Chondrocyte (in vitro differentiated cells): ENCODE measurements at regions not wholly inside any gene's neighbourhood (a gene's known extent, or its start where the extent isn't known, plus 50 kb on each side); places are given as distances from the start of the nearest gene placed in this dataset.

ENCODE experiments used
- DNase-seq: peaks from one replicate; pipeline ENCODE4 v3.0.0; 2021; ENCODE audit warnings: mixed read lengths, low spot score
- H3K27ac Mint-ChIP-seq: one replicate; pipeline ENCODE4 v1.8.0; 2021; ENCODE audit warnings: mild to moderate bottlenecking, moderate library complexity, mixed read lengths; ENCODE audit not compliant: unreplicated experiment
- H3K27me3 Mint-ChIP-seq: 2 replicates; pipeline ENCODE4 v1.8.0; 2021; ENCODE audit warnings: low read depth, mixed read lengths
- H3K36me3 Mint-ChIP-seq: 2 replicates; pipeline ENCODE4 v1.8.0; 2021; ENCODE audit warnings: low read depth, mixed read lengths
- H3K4me1 Mint-ChIP-seq: 2 replicates; pipeline ENCODE4 v1.8.0; 2021; ENCODE audit warnings: low read depth, mild to moderate bottlenecking, mixed read lengths
- H3K4me3 Mint-ChIP-seq: one replicate; pipeline ENCODE4 v1.8.0; 2021; ENCODE audit warnings: mild to moderate bottlenecking, moderate library complexity, mixed read lengths; ENCODE audit not compliant: unreplicated experiment
- H3K9me3 Mint-ChIP-seq: 2 replicates; pipeline ENCODE4 v1.8.0; 2021; ENCODE audit warnings: low read depth, mixed read lengths
- CTCF ChIP-seq: fragments of 200-600 bp; sonication (generic); IDR thresholded peaks from 2 replicates; pipeline ENCODE4 v1.5.0; 2021; ENCODE audit warnings: antibody characterized with exemption, mild to moderate bottlenecking, moderate library complexity

GRCh38 chr10:84801156-84801555 lies 472.8 kb downstream of the CCSER2 start:
- Mint-ChIP-seq H3K36me3 (peaks cover 1% of the 10 kb centered on the region), H3K9me3 (no peaks in the 10 kb centered on the region), H3K4me3 (no peak overlapping the region), H3K4me1 (no peaks in the 10 kb centered on the region), H3K27ac (no peak overlapping the region), H3K27me3 (peaks cover 11% of the 10 kb centered on the region)
- no peak for TF ChIP-seq CTCF
- DNase-seq: no peak

- Mint-ChIP-seq H3K36me3 (peaks cover 4% of the 10 kb centered on the region), H3K4me1 (no peaks in the 10 kb centered on the region), H3K27ac (no peak overlapping the region), H3K4me3 (no peak overlapping the region), H3K27me3 (peaks cover 11% of the 10 kb centered on the region), H3K9me3 (peaks cover 2% of the 10 kb centered on the region)
- no peak for TF ChIP-seq CTCF
- no peak for DNase-seq
Measured at GRCh38 chr10:84801916-84802315, 473.5 kb downstream of the CCSER2 start.

GRCh38 chr10:84805149-84805548 lies 476.8 kb downstream of the CCSER2 start:
- TF ChIP-seq CTCF: no peak
- Mint-ChIP-seq H3K9me3 (peaks cover 2% of the 10 kb centered on the region), H3K27ac (no peak overlapping the region), H3K36me3 (peaks cover 4% of the 10 kb centered on the region), H3K4me1 (no peaks in the 10 kb centered on the region), H3K4me3 (no peak overlapping the region), H3K27me3 (no peaks in the 10 kb centered on the region)
- no peak for DNase-seq

GRCh38 chr10:84811113-84811512 lies 482.7 kb downstream of the CCSER2 start:
- Mint-ChIP-seq H3K4me3 (no peak overlapping the region), H3K36me3 (peaks cover 3% of the 10 kb centered on the region), H3K9me3 (peaks cover 8% of the 10 kb centered on the region), H3K4me1 (no peaks in the 10 kb centered on the region), H3K27me3 (no peaks in the 10 kb centered on the region), H3K27ac (no peak overlapping the region)
- TF ChIP-seq CTCF: no peak
- no peak for DNase-seq

GRCh38 chr10:84818961-84819360 lies 490.6 kb downstream of the CCSER2 start:
- no peak overlapping the region for H3K27ac Mint-ChIP-seq
- H3K4me1 Mint-ChIP-seq: peaks cover 24% of the 10 kb centered on the region
- H3K9me3 Mint-ChIP-seq: peaks cover 6% of the 10 kb centered on the region
- DNase-seq: no peak
- peaks cover 4% of the 10 kb centered on the region for H3K27me3 Mint-ChIP-seq
- H3K36me3 Mint-ChIP-seq: no peaks in the 10 kb centered on the region
- no peak for TF ChIP-seq CTCF
- H3K4me3 Mint-ChIP-seq: no peak overlapping the region
